NCI-H2227 (cell line): ENCODE measurements at regions not wholly inside any gene's neighbourhood (a gene's known extent, or its start where the extent isn't known, plus 50 kb on each side); places are given as distances from the start of the nearest gene placed in this dataset.
A peak's percentile ranks its signal among the peaks of the same experiment; 100 is the strongest.
"Not testable (repeated sequence)": the region's sequence is repeated elsewhere in the genome, so short reads cannot be mapped to it uniquely, and the experiment has no call there.

Source experiments
- DNase-seq: peaks from one replicate; lab custom pipeline; 2025; ENCODE audit not compliant: unreplicated experiment; lab: John Stamatoyannopoulos, UW

DNA sequence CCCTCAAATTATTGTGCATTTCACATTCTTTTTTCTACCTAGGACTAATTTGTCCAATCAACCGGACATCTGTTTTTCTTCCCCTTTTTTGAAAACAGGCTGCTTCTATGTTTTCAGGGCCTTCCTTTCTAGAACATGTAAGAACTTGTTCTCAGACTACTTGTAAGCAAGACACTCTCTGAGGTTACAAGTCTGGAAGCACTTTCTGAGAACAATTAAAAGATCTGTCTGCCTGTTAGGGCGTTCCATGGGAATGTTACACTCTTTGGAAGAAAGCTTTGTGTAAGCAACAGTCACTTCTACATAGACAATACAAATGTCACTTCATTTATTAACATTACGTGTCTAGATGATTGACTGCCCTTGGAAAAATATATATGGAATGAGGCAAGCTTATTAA is 50.9 kb upstream of the HSPB3 start:
- no peak for DNase-seq

DNA sequence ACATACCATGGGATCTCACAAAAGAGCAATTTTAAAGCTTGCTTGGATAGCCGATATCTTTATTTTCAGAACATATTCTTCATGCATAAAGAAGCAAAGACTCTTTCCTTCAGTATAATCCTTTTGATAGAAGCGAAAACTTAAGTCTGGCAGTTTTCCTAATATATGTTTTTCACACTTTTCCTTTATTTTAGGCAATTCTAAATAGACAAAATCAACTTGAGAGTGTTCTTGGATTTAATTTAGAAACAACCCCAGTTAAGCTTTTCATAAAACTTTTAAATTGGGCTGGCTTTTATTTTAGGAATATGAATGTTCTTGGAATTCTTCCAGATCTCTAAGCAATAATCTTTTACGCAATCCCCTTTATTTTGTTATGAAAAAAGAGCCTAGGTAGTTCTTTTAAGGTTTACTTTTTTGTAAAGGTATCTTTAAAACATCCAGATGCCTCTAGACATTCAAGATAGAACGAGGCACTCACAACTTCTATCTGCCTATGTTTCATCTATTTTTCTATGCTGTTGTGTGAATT is 51.5 kb upstream of the HSPB3 start:
- no peak for DNase-seq

DNA sequence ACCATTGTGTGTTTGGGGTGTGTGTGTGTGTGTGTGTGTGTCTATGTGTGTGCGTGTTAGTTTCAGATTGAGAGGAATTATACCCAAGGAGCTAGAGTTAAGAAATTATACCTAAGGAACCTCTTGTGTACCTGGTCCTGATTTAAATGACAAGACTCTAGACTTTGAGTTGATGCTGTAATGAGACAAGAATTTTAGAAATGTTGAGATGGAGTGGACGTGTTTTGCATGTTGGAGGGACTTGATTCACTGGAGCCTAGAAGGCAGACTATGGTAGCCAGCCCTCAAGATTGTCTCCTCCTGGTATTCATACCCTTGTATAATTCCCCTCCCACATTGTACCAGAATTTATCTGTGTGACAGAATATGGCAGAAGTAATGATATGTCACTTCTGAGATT is 52.4 kb upstream of the HSPB3 start:
- no peak for DNase-seq

DNA sequence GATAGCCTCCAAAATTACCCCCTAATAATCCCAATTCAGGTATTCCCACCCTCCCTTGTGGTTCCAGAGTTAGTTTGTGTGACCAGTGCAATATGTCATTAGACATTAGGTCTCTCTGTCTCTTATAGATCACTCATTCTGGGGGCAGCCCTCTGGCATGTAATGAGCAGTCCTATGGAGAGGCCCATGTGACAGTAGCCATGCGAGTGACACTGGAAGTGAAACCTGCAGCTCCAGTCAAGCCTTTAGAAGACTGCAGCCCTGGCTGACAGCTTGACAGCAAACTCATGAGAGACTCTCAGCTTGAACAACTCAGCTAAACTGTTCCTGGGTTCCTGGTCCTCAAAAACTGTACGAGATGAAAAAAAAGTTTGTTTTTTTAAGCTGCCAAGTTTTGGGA is 54.0 kb upstream of the HSPB3 start:
- no peak for DNase-seq

DNA sequence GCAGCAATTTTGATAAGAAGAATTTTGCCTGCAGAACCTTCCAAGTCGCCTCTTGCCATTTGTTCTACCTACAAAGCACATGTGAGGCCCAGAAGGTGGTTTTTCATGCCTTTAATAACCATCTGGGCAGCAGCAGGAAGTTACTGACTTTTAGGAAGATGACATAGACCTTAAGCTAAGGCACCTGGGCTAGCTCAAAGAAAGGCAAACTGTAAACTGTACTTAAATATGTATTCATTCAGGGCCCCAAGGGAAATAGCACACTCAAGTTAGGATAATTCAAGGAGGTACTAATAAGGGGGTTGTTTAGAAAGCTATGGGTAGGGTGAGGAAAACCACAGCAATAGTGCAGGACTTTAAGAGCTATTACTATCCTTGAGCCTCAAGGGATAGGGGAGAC is 57.3 kb upstream of the HSPB3 start:
- no peak for DNase-seq

DNA sequence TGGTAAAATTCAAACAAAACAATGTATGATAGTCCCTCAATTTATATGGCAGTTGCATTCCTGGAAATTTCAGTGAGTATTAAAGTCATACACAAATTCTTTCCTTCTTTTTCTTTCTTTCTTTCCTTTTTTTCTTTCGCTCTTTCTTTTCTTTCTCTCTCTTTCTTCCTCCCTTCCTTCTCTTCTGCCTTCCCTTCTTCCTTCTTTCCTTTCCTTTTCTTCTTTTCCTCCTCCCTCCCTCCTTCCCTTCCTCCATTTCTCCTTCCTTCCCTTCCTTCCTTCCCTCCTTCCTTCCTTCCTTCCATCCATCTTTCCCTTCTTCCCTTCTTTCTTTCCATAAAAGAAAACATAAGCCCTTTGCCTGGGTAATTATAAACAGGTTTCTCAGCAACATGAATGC is 58.1 kb upstream of the HSPB3 start:
- no peak for DNase-seq

DNA sequence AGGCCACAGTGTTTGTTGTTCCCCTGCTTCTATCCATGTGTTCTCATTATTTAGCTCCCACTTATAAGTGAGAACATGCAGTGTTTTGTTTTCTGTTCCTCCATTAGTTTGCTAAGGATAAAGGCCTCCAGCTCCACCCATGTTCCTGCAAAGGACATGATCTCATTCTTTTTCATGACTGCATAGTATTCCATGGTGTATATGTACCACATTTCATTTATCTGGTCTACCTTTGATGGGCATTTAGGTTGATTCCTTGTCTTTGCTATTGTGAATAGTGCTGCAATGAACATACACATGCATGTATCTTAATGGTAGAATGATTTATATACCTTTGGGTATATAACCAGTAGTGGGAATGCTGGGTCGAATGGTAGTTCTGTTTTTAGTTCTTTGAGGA is 62.5 kb upstream of the HSPB3 start:
- DNase-seq = not testable (repeated sequence)

DNA sequence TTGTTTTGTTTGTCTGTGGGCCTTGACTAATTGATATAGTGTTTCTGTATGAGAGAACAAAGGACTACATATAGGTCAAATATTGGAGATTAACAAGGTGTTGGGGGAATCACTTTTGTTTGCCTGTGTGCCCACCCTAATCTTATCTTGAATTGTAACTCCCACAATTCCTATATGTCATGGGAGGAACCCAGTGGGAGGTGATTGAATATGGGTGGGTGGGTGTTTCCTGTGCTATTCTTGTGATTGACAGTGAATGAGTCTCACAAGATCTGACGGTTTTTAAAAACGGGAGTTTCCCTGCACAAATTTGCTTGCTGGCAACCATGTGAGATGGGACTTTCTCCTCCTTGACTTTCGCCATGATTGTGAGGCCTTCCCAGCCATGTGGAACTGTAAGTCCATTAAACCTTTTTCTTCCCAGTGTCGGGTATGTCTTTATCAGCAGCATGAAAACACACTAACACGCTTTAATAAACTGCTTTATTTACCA is 64.9 kb upstream of the HSPB3 start:
- DNase-seq = no peak

DNA sequence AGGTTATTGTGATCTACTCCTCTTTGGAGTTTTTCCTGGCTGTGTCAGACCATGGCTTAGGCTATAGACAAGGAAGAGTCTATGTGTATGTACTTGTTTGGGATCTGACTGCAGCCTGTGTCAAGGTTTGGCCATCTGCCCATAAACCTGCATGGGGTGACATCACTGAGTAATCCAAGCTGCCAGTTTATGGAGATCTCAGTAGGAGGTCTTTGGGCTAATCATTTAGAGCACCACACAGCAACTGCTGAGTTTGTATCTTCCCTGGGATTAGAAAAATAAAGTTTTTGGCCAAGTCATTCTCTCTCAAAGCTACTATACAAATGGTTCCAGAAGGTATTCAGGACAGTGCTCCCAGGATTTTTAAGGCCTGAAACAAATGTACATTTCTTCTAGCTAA is 65.5 kb upstream of the HSPB3 start:
- no peak for DNase-seq

DNA sequence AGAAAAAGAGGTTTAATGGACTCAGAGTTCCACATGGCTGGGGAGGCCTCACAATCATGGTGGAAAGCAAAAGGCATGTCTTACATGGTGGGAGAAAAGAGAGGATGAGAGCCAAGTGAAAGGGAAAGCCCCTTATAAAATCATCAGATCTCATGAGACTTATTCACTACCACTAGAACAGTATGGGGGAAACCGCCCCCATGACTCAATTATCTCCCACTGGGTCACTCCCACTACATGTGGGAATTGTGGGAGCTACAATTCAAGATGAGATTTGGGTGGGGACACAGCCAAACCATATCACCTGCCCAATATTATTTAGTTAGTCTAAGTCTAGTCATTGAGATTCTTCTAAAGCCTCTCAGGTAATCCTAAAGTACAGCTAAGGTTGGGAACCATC is 66.1 kb upstream of the HSPB3 start:
- not testable (repeated sequence) for DNase-seq

DNA sequence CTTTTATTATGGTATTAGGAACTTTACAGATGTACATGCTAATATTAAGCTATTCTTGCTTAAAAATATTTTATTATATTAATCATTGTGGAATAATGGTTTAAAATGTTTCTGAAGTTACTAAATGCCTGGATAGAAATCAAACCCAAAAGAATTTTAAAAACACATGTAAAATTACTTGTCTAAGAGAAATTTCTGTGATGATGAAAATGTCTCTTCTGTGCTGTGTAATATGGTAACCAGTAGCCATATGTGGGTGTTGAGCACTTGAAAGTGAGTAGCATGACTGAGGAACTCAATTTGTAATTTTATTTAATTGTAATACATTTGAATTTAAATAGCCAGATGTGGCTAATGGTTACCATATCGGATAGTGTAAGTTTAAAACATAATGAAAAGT is 66.7 kb upstream of the HSPB3 start:
- DNase-seq = no peak

DNA sequence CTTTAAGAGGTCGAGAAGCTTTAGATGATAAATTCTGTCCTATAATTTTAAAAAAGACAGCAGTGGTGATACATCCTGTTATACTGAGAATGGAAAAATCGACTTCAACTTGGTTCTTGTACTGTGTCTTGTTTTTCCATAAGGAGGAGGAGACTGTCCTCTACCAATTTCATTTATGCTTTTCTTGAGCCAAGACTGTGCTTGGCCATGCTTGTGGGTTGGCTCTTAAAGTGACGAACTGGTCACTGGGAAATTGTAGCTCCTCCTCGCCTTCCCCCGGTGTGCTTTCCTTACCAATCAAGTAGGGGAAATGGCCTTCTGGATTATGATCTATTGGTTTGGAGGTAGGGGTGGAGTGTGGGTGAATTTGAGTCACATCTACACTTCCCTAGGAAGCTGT is 67.1 kb upstream of the HSPB3 start:
- no peak for DNase-seq

DNA sequence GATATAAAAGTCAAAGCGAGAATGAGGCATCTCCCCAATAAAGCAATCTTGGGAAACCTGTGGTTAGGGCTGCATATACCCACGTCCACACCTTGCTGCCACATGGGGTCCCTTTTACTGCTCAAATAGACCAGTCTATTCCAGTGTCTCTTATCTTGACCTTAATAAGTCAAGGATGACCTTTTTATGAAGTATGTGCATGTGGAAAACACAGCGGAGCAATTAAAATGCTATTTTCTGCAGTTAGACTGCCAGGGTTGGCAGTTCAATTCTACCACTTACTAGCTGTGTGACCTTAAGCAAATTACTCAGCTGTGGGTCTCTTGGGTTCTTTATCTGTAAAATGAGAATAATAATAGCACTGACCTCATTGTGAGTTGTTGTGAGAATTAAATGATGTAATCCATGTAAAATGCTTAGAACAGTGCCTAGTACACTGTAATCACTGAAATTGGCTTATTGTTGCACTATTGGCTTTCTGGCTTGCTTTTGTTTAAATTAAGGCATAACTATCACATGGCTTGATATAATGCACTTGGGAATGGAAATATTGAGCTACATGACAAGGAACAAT is 67.8 kb upstream of the HSPB3 start:
- DNase-seq = peak; percentile 58

DNA sequence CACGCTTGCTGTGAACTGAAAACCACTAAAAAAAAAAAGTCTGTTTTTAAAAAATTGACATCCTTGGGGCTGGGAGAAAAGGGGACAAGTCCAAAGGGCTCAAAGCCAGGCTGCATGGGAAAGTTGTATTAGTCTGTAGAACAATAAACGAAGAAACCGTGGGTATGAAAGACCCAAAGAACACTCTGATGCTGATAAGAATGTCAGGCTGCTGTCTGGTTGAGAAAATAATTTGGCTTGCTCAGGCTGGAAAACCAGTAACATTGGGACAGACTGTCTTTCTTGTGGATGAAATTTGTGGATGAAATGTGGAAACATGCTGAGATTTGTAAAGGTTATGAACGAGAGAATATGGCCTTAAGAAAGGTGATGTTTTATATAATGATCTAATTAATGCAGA is 68.5 kb upstream of the HSPB3 start:
- DNase-seq = no peak

DNA sequence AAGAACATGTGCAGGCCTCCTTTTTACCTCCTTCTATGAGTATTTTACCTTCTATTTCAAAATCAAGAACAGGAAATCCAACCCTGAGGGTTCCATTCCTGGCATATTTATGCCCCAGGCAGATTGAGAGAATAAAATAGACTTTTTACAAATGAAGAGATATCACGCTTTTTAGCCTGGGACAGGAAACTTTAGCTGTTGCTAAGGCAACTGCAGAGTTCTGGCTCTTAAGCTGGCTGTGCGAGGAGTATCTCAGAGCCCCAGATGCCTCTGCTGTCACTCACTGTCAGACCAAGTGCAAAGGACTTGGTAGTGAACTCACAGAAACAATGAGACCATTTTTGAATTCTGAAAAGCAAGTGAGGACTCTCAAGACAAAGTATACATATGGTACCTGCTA is 69.5 kb upstream of the HSPB3 start:
- DNase-seq = no peak

DNA sequence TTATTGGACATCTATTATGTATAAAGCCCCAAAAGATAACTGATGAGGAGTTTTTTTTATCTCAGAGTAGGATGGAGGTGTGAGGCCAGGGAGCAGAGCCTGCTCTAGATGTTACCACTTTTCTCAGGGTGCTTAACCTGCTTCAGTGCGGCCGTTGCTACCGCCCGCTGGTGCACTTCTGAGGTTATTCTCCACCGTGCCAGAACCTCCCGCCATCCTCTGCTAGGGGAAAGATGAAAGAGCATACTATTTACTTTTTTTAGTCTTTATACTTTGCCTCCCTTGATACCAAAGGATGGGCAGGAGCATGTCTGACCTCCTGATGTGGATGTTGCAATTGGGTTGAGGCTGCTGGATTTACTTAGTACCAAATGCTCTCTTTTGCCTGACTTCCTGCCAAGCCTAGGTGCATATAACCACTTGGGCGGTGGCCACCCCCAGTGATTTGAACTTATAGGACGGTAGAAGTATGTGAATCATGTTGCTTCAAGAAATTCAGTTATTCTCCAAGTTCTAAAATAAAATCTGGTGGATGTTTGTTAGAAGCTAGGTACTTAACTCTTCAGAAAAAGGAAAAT is 71.1 kb upstream of the HSPB3 start:
- no peak for DNase-seq

DNA sequence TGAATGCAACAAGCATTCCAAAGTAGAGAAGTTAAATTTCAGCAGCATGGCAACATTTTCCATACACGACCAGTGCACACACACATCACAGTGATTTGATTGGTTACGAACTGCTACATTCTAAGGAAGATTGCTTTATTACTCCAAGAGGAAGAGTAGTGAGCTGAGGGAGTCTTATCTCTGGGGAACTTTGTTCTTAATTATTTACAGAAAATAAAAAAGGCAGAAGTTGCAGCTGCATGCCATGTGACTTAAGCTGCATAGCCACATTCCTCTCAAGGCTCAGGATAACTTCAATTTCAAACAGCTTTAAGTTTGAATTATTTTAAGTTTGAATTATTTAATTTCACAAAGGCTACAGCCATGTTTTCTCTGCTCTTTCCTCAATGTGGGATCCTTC is 71.6 kb upstream of the HSPB3 start:
- no peak for DNase-seq

DNA sequence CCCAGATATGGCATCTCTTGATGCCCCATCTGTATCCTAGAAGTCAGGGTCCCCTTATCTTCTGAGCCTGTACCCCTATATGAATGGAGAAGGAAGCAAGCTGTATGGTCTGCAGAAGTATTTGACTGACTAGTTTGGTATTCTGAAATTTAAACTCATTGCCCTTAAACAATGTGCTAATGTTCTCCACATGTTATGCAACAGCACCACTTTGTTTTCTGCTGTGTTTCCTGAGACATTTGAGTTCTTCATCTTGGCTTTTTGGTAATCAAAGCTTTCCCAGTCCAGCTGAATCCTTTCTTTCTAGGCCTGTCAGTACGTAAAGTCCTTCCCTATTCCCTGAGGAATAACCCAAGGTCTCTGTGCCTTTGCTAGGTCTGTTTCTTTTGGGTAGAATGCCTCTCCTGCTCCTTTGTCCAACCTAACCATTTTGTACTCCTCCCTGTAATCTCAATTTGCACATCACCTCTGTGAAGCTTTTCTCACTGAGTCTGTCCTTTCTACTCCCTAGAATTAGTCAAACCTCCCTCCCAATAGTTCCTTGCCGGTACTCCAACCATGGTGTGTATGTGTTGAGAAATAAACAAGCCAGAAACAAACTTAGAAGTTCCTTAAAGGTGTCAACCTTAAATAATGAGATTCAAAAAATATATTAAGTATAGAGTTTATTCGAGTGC is 72.1 kb upstream of the HSPB3 start:
- DNase-seq = no peak

DNA sequence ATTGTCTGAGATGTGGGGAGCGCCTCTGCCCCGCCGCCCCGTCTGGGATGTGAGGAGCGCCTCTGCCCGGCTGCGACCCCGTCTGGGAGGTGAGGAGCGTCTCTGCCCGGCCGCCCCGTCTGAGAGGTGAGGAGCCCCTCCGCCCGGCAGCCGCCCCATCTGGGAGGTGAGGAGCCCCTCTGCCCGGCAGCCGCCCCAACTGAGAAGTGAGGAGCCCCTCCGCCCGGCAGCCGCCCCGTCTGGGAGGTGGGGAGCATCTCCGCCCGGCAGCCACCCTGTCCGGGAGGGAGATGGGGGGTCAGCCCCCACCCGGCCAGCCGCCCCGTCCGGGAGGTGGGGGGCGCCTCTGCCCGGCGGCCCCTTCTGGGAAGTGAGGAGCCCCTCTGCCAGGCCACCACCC is 70.9 kb upstream of the ARL15 start:
- not testable (repeated sequence) for DNase-seq

DNA sequence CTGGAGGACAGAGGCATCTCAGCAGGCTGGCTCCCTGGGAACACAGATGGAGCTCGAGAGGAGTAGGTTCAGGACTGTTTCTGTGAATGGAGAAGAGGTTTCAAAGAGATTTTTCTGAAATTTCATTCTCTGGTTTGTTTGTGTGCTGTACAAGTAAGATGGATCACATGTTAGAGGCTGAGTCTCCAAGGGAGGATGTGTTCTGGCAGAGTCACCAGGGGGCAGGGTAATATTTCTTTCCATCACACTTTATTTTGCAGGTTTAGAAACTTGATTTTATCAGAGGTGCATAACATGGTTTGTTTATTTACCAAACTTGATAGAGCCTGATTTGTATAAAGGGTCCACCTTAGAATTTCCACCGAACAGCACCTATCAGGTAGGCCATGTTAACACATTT is 69.2 kb upstream of the ARL15 start:
- DNase-seq = no peak

DNA sequence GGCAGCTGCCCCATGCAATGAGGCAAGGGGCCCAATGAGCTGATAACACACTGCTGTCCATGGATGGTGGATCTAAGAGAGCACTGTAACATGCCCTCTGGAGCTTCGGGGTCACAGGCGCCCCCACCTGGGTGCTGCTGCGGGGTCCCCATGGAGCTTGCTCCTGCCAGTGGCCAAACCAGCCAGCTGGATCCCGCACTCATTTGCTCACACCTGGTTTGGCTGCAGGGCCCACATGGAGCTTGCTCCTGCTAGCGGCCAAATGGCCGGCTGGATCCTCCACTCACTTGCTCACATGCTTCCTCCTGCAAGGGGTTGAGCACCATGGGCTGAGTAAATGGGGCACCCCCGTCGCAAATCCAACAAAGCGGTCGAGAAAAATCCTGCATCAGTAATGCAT is 68.3 kb upstream of the ARL15 start:
- DNase-seq = no peak

DNA sequence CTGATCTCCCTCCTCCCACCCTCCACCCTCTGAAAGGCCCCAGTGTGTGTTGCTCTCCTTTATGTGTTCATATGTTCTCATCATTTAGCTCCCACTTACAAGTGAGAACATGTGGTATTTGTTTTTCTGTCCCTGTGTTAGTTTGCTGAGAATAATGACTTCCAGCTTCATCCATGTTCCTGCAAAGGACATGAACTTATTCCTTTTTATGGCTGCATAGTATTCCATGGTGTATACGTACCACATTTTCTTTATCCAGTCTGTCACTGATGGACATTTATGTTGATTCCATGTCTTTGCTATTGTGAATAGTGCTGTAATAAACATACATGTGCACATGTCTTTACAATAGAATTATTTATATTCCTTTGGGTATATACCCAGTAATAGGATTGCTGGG is 67.0 kb upstream of the ARL15 start:
- DNase-seq = not testable (repeated sequence)

DNA sequence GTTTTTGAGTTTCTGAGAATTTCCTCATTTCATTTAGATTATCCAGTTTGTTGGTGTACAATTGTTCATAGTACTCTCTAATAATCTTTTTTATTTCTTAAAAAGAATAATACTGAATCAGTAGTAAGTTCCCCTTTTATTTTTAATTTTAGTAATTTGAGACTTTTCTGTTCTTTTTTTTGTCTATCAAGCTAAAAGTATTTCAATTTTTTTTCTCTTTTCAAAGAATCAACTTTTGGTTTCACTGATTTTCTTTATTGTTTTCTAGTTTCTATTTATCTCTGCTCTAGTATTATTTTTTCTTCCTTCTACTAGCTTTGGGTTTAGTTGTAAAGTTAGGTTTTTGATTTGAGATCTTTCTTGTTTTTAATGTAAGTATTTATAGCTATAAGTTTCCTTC is 60.6 kb upstream of the ARL15 start:
- DNase-seq = no peak
